Mammary epithelial cell (primary cell): ENCODE measurements at regions not wholly inside any gene's neighbourhood (a gene's known extent, or its start where the extent isn't known, plus 50 kb on each side); places are given as distances from the start of the nearest gene placed in this dataset.

Experiments
- EZH2 ChIP-seq: IDR thresholded peaks from 2 replicates; pipeline ENCODE4 v1.6.1; 2012; ENCODE audit warnings: low read length, inconsistent platforms, borderline replicate concordance
- TF ChIP-seq, protein P1 (sequence below), 2 donors: IDR thresholded peaks in 1 of 2; conservative IDR thresholded peaks in 1 of 2; 2 replicates each; pipeline ENCODE4 v1.5.1; 2011 to 2012; ENCODE audit warnings: inconsistent platforms in 2 of 2, low read length in 2 of 2, mild to moderate bottlenecking in 2 of 2, control low read depth in 1 of 2, low read depth in 1 of 2; ENCODE audit not compliant: insufficient read depth in 1 of 2; ENCODE audit errors: extremely low read depth in 1 of 2

GRCh38 chr4:84286048-84286447 is 213.0 kb downstream of the NKX6-1 start:
- TF ChIP-seq, protein P1, sequence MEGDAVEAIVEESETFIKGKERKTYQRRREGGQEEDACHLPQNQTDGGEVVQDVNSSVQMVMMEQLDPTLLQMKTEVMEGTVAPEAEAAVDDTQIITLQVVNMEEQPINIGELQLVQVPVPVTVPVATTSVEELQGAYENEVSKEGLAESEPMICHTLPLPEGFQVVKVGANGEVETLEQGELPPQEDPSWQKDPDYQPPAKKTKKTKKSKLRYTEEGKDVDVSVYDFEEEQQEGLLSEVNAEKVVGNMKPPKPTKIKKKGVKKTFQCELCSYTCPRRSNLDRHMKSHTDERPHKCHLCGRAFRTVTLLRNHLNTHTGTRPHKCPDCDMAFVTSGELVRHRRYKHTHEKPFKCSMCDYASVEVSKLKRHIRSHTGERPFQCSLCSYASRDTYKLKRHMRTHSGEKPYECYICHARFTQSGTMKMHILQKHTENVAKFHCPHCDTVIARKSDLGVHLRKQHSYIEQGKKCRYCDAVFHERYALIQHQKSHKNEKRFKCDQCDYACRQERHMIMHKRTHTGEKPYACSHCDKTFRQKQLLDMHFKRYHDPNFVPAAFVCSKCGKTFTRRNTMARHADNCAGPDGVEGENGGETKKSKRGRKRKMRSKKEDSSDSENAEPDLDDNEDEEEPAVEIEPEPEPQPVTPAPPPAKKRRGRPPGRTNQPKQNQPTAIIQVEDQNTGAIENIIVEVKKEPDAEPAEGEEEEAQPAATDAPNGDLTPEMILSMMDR (conservative IDR thresholded peaks at IDR 0.05 in 1 of 2, IDR thresholded peaks at IDR 0.05 in 1 of 2; ENCODE audit: extremely low read depth in 1 of 2, insufficient read depth in 1 of 2, low read depth in 1 of 2, low read length in 2 of 2), result no peak
- no peak for TF ChIP-seq EZH2
